RWPE1 (cell line): ENCODE measurements at regions not wholly inside any gene's neighbourhood (a gene's known extent, or its start where the extent isn't known, plus 50 kb on each side); places are given as distances from the start of the nearest gene placed in this dataset.
"Not testable (repeated sequence)": the region's sequence is repeated elsewhere in the genome, so short reads cannot be mapped to it uniquely, and the experiment has no call there.

Source experiments
- CTCF ChIA-PET: fragments of 350-600 bp; sonication (Branson Sonifier 250); formaldehyde crosslinking; extraction: SDS; loops from one replicate; lab custom pipeline; 2021; lab: Yijun Ruan, JAX
- POLR2A ChIA-PET: fragments of 400-600 bp; formaldehyde crosslinking; extraction: SDS; loops from one replicate; lab custom pipeline; 2020; ENCODE audit warnings: antibody characterized with exemption; ENCODE audit not compliant: low non-redundant PET; lab: Yijun Ruan, JAX
- DNase-seq: peaks from one replicate; pipeline ENCODE4 v3.0.0; 2012; ENCODE audit warnings: low spot score
- H3K27ac ChIP-seq: fragments of 450-650 bp; 2 replicates; pipeline ENCODE4 v1.5.1; 2017
- CTCF ChIP-seq: fragments of 450-650 bp; conservative IDR thresholded peaks from 2 replicates; pipeline ENCODE4 v1.5.1; 2017; ENCODE audit warnings: low read depth, mild to moderate bottlenecking

- ChIA-PET CTCF (no interaction called here), POLR2A (no interaction called here)
- H3K27ac ChIP-seq, result no peak overlapping the region
- no peak for DNase-seq
- TF ChIP-seq CTCF, result no peak
Observed at GRCh38 chr6:82484737-82485626, 121.4 kb downstream of the TPBG start.

GRCh38 chr6:82487895-82488294 lies 124.3 kb downstream of the TPBG start:
- ChIA-PET CTCF (no interaction called here), POLR2A (no interaction called here)
- no peak overlapping the region for H3K27ac ChIP-seq
- DNase-seq, result no peak
- TF ChIP-seq CTCF, result no peak

- H3K27ac ChIP-seq, result no peak overlapping the region
- no peak for DNase-seq
- CTCF ChIA-PET, result no interaction called here
- POLR2A ChIA-PET, result no interaction called here
- no peak for TF ChIP-seq CTCF
Observed at GRCh38 chr6:82488403-82488802, 124.8 kb downstream of the TPBG start.

- CTCF ChIA-PET, result interaction anchor here (0.6 to 0.7 kb wide), 2 partner anchors 13 to 244 kb away, joined by 4 to 5 read pairs; no protein-coding TSS in a partner anchor
Observed at GRCh38 chr6:82492134-82492533, 128.5 kb downstream of the TPBG start.

GRCh38 chr6:82493467-82493866 lies 129.8 kb downstream of the TPBG start:
- no peak overlapping the region for H3K27ac ChIP-seq
- no peak for TF ChIP-seq CTCF
- ChIA-PET CTCF (no interaction called here), POLR2A (no interaction called here)
- no peak for DNase-seq

More at GRCh38 chr6:82492134-82492533, 128.5 kb downstream of the TPBG start:
- TF ChIP-seq CTCF, result no peak
- DNase-seq, result no peak
- no peak overlapping the region for H3K27ac ChIP-seq
- POLR2A ChIA-PET, result no interaction called here

GRCh38 chr6:82494367-82494766 lies 130.8 kb downstream of the TPBG start:
- no peak for DNase-seq
- no peak for TF ChIP-seq CTCF
- ChIA-PET CTCF (interaction anchor here (0.5 kb wide), 1 partner anchor 463 kb away, joined by 3 read pairs; no protein-coding TSS in a partner anchor), POLR2A (no interaction called here)
- no peak overlapping the region for H3K27ac ChIP-seq

GRCh38 chr6:82501901-82502300 lies 138.3 kb downstream of the TPBG start:
- CTCF ChIA-PET, POLR2A ChIA-PET, DNase-seq, H3K27ac ChIP-seq: not testable (repeated sequence)
